ENCODE measurements at regions not wholly inside any gene's neighbourhood (a gene's known extent, or its start where the extent isn't known, plus 50 kb on each side); places are given as distances from the start of the nearest gene placed in this dataset.

GRCh38 chr1:232147215-232147614 is 482.7 kb downstream of the SIPA1L2 start:
- Histone ChIP-seq H3K4me3 (ENCODE audit: low read depth, low read length) (no peak overlapping the region), H3K9me3 (no peaks in the 10 kb centered on the region), H3K27me3 (replicated peaks; ENCODE audit: control insufficient read depth, insufficient read depth, low read length) (no peaks in the 10 kb centered on the region), H3K36me3 (ENCODE audit: control insufficient read depth, insufficient read depth, low read length) (no peaks in the 10 kb centered on the region), H3K4me1 (no peaks in the 10 kb centered on the region)
- intact Hi-C loops (cut with micrococcal nuclease; ENCODE audit: unreplicated experiment) = no loop called here
- no peak for TF ChIP-seq CTCF (IDR thresholded peaks at IDR 0.05; ENCODE audit: insufficient read depth in 1 of 2, low read depth in 1 of 2, low read length in 1 of 2, severe bottlenecking in 1 of 2, unreplicated experiment in 1 of 2)
- BruUV-seq (replicated peaks) = no TSS peak
- POLR2A ChIA-PET = no interaction called here
- CTCF ChIA-PET = no interaction called here
- H3K36me3 Mint-ChIP-seq (ENCODE audit: insufficient read depth, unreplicated experiment) = no peaks in the 10 kb centered on the region
- peaks cover 3% of the 10 kb centered on the region for H3K27me3 Mint-ChIP-seq (ENCODE audit: insufficient read depth, unreplicated experiment)
- DNase-seq = no peak
- H3K4me1 Mint-ChIP-seq (ENCODE audit: low read depth, unreplicated experiment) = no peaks in the 10 kb centered on the region
- H3K4me3 Mint-ChIP-seq (ENCODE audit: unreplicated experiment) = no peak overlapping the region
- no peaks in the 10 kb centered on the region for H3K9me3 Mint-ChIP-seq (ENCODE audit: unreplicated experiment)
- no peak overlapping the region for H3K27ac Mint-ChIP-seq (ENCODE audit: unreplicated experiment)

GRCh38 chr1:232146514-232146913 is 483.4 kb downstream of the SIPA1L2 start:
- no peaks in the 10 kb centered on the region for H3K36me3 ChIP-seq (ENCODE audit: control insufficient read depth, insufficient read depth, low read length)
- no peak overlapping the region for H3K4me3 ChIP-seq (ENCODE audit: low read depth, low read length)
- TF ChIP-seq CTCF (IDR thresholded peaks at IDR 0.05; ENCODE audit: insufficient read depth in 1 of 2, low read depth in 1 of 2, low read length in 1 of 2, severe bottlenecking in 1 of 2, unreplicated experiment in 1 of 2) = no peak
- BruUV-seq (replicated peaks) = no TSS peak
- no peaks in the 10 kb centered on the region for H3K36me3 Mint-ChIP-seq (ENCODE audit: insufficient read depth, unreplicated experiment)
- ChIA-PET CTCF (no interaction called here), POLR2A (no interaction called here)
- H3K4me1 ChIP-seq = no peaks in the 10 kb centered on the region
- intact Hi-C loops (cut with micrococcal nuclease; ENCODE audit: unreplicated experiment) = no loop called here
- no peak overlapping the region for H3K4me3 Mint-ChIP-seq (ENCODE audit: unreplicated experiment)
- H3K27ac Mint-ChIP-seq (ENCODE audit: unreplicated experiment) = no peak overlapping the region
- no peak for DNase-seq
- H3K27me3 Mint-ChIP-seq (ENCODE audit: insufficient read depth, unreplicated experiment) = peaks cover 3% of the 10 kb centered on the region
- no peaks in the 10 kb centered on the region for H3K9me3 Mint-ChIP-seq (ENCODE audit: unreplicated experiment)
- no peaks in the 10 kb centered on the region for H3K4me1 Mint-ChIP-seq (ENCODE audit: low read depth, unreplicated experiment)
- H3K27me3 ChIP-seq (replicated peaks; ENCODE audit: control insufficient read depth, insufficient read depth, low read length) = no peaks in the 10 kb centered on the region
- no peaks in the 10 kb centered on the region for H3K9me3 ChIP-seq

GRCh38 chr1:232145768-232146167 is 484.2 kb downstream of the SIPA1L2 start:
- DNase-seq = no peak
- no peak for TF ChIP-seq CTCF (IDR thresholded peaks at IDR 0.05; ENCODE audit: insufficient read depth in 1 of 2, low read depth in 1 of 2, low read length in 1 of 2, severe bottlenecking in 1 of 2, unreplicated experiment in 1 of 2)
- Histone ChIP-seq H3K4me1 (no peaks in the 10 kb centered on the region), H3K27me3 (replicated peaks; ENCODE audit: control insufficient read depth, insufficient read depth, low read length) (no peaks in the 10 kb centered on the region), H3K36me3 (ENCODE audit: control insufficient read depth, insufficient read depth, low read length) (no peaks in the 10 kb centered on the region), H3K9me3 (0 out of 2 replicates have a peak, but pooled peaks cover 3% of the 10 kb centered on the region), H3K4me3 (ENCODE audit: low read depth, low read length) (no peak overlapping the region)
- H3K9me3 Mint-ChIP-seq (ENCODE audit: unreplicated experiment) = no peaks in the 10 kb centered on the region
- H3K4me1 Mint-ChIP-seq (ENCODE audit: low read depth, unreplicated experiment) = no peaks in the 10 kb centered on the region
- H3K27ac Mint-ChIP-seq (ENCODE audit: unreplicated experiment) = no peak overlapping the region
- intact Hi-C loops (cut with micrococcal nuclease; ENCODE audit: unreplicated experiment) = no loop called here
- no peaks in the 10 kb centered on the region for H3K36me3 Mint-ChIP-seq (ENCODE audit: insufficient read depth, unreplicated experiment)
- H3K4me3 Mint-ChIP-seq (ENCODE audit: unreplicated experiment) = no peak overlapping the region
- peaks cover 3% of the 10 kb centered on the region for H3K27me3 Mint-ChIP-seq (ENCODE audit: insufficient read depth, unreplicated experiment)
- POLR2A ChIA-PET = no interaction called here
- BruUV-seq (replicated peaks) = no TSS peak
- CTCF ChIA-PET = no interaction called here
